ENCODE measurements at regions not wholly inside any gene's neighbourhood (a gene's known extent, or its start where the extent isn't known, plus 50 kb on each side); places are given as distances from the start of the nearest gene placed in this dataset.

DNA sequence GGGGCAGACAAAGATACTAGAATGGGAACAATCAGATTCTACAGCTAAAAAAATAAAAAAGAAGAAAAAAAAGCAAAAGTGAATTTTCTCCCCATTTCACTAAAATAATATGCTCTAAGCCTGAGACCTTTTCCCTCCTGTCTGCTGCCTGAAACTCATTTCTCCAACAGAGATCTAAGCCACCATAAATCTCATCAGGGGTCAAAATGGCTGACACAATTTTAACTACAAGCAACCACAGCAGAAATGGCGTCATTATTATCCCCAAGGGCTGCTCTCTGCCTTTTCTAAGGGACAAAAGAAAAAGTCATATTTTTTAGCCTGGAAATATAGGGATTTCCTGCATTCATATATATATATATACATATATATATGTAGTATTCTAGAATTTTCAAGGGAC lies 183.7 kb upstream of the CAMK1G start:
- no peak for TF ChIP-seq EP300 (IDR thresholded peaks at IDR 0.05)
- TF ChIP-seq, protein P1, sequence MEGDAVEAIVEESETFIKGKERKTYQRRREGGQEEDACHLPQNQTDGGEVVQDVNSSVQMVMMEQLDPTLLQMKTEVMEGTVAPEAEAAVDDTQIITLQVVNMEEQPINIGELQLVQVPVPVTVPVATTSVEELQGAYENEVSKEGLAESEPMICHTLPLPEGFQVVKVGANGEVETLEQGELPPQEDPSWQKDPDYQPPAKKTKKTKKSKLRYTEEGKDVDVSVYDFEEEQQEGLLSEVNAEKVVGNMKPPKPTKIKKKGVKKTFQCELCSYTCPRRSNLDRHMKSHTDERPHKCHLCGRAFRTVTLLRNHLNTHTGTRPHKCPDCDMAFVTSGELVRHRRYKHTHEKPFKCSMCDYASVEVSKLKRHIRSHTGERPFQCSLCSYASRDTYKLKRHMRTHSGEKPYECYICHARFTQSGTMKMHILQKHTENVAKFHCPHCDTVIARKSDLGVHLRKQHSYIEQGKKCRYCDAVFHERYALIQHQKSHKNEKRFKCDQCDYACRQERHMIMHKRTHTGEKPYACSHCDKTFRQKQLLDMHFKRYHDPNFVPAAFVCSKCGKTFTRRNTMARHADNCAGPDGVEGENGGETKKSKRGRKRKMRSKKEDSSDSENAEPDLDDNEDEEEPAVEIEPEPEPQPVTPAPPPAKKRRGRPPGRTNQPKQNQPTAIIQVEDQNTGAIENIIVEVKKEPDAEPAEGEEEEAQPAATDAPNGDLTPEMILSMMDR (IDR thresholded peaks at IDR 0.05), result no peak
- no peak for TF ChIP-seq POLR2A (IDR thresholded peaks at IDR 0.05)
- TF ChIP-seq POLR2AphosphoS5 (IDR thresholded peaks at IDR 0.05), result no peak

Measured in sigmoid colon (tissue), 4 donors.